Peyer's patch (tissue), 4 donors: ENCODE measurements at regions not wholly inside any gene's neighbourhood (a gene's known extent, or its start where the extent isn't known, plus 50 kb on each side); places are given as distances from the start of the nearest gene placed in this dataset.

ENCODE experiments used
- POLR2A ChIP-seq, 2 donors: fragments of 450-650 bp; IDR thresholded peaks; one replicate each; pipeline ENCODE4 v1.5.1; 2017; ENCODE audit warnings: antibody characterized with exemption in 2 of 2, mild to moderate bottlenecking in 2 of 2, moderate library complexity in 2 of 2
- TF ChIP-seq, protein P1 (sequence below), 6 experiments: fragments of 450-650 bp in 4 of 6; fragments of 200-600 bp in 2 of 6; sonication (generic) in 1 of 6; IDR thresholded peaks; one replicate each; pipeline ENCODE4 v1.5.1; 2017 to 2019; ENCODE audit warnings: antibody characterized with exemption in 6 of 6, mild to moderate bottlenecking in 3 of 6, moderate library complexity in 1 of 6

DNA sequence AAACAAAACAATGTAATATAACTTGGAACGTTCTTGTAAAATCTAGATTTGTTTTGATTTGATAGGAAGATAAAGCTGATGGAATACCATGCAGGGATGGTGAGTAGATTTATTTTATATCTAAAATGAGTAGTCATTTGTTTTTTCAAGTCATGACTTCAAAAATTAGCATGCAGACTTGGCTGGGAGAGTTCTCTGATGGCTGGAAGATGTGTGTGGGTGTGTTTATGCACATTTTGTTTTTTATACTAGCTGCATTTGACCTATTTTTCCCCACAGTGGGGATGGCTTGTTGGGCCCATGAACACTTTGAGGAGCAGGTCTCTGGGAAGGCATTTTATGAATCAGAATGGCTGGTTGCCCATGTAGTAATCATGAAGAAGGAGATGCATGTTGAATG lies 109.2 kb downstream of the MTRR start:
- TF ChIP-seq, protein P1, sequence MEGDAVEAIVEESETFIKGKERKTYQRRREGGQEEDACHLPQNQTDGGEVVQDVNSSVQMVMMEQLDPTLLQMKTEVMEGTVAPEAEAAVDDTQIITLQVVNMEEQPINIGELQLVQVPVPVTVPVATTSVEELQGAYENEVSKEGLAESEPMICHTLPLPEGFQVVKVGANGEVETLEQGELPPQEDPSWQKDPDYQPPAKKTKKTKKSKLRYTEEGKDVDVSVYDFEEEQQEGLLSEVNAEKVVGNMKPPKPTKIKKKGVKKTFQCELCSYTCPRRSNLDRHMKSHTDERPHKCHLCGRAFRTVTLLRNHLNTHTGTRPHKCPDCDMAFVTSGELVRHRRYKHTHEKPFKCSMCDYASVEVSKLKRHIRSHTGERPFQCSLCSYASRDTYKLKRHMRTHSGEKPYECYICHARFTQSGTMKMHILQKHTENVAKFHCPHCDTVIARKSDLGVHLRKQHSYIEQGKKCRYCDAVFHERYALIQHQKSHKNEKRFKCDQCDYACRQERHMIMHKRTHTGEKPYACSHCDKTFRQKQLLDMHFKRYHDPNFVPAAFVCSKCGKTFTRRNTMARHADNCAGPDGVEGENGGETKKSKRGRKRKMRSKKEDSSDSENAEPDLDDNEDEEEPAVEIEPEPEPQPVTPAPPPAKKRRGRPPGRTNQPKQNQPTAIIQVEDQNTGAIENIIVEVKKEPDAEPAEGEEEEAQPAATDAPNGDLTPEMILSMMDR (IDR thresholded peaks at IDR 0.05) = no peak
- TF ChIP-seq POLR2A (IDR thresholded peaks at IDR 0.05) = no peak
